ENCODE measurements at regions not wholly inside any gene's neighbourhood (a gene's known extent, or its start where the extent isn't known, plus 50 kb on each side); places are given as distances from the start of the nearest gene placed in this dataset.

DNA sequence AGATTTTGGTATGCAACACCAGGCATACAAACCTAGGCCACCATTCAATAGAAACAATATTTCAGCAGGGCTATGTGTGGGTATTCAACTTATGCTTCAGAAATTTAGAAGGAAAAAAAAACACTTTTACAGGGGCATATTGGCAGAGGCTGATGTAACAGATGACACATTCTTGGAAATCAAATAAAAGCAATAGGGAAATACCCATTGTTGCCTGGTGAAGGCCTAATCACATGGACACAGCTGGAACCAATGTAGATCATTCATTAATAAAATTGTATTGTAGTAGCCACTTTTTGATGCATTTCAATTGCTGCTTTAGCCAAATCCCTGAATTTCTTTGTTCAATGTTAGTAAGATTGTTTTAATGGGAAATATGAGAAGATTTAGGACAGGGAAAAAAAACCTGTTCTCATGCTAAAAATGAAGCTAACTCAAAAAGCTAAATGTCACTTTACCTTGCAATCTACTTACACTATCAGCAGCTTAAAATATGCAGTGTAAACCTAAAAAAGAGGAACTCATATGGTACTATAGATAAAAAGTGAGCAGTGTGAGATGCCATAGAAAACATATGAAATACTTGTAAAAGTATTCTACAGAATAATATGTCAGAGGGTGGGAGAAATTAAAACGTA lies 289.4 kb downstream of the ZEB2 start (continued):
- TF ChIP-seq, protein P1, sequence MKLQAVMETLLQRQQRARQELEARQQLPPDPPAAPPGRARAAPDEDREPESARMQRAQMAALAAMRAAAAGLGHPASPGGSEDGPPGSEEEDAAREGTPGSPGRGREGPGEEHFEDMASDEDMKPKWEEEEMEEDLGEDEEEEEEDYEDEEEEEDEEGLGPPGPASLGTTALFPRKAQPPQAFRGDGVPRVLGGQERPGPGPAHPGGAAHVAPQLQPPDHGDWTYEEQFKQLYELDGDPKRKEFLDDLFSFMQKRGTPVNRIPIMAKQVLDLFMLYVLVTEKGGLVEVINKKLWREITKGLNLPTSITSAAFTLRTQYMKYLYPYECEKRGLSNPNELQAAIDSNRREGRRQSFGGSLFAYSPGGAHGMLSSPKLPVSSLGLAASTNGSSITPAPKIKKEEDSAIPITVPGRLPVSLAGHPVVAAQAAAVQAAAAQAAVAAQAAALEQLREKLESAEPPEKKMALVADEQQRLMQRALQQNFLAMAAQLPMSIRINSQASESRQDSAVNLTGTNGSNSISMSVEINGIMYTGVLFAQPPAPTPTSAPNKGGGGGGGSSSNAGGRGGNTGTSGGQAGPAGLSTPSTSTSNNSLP (IDR thresholded peaks at IDR 0.05; ENCODE audit: borderline replicate concordance, low read depth, low read length), result peak; percentile 79; the same call in 1 of the 2 replicates
- TF ChIP-seq, protein P2, sequence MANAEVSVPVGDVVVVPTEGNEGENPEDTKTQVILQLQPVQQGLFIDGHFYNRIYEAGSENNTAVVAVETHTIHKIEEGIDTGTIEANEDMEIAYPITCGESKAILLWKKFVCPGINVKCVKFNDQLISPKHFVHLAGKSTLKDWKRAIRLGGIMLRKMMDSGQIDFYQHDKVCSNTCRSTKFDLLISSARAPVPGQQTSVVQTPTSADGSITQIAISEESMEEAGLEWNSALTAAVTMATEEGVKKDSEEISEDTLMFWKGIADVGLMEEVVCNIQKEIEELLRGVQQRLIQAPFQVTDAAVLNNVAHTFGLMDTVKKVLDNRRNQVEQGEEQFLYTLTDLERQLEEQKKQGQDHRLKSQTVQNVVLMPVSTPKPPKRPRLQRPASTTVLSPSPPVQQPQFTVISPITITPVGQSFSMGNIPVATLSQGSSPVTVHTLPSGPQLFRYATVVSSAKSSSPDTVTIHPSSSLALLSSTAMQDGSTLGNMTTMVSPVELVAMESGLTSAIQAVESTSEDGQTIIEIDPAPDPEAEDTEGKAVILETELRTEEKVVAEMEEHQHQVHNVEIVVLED (CRISPR knock-in tag; IDR thresholded peaks at IDR 0.05), result no peak
- TF ChIP-seq KHSRP (IDR thresholded peaks at IDR 0.05), result no peak
- TF ChIP-seq, protein P3, sequence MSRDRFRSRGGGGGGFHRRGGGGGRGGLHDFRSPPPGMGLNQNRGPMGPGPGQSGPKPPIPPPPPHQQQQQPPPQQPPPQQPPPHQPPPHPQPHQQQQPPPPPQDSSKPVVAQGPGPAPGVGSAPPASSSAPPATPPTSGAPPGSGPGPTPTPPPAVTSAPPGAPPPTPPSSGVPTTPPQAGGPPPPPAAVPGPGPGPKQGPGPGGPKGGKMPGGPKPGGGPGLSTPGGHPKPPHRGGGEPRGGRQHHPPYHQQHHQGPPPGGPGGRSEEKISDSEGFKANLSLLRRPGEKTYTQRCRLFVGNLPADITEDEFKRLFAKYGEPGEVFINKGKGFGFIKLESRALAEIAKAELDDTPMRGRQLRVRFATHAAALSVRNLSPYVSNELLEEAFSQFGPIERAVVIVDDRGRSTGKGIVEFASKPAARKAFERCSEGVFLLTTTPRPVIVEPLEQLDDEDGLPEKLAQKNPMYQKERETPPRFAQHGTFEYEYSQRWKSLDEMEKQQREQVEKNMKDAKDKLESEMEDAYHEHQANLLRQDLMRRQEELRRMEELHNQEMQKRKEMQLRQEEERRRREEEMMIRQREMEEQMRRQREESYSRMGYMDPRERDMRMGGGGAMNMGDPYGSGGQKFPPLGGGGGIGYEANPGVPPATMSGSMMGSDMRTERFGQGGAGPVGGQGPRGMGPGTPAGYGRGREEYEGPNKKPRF (IDR thresholded peaks at IDR 0.05; ENCODE audit: low read depth, low read length), result no peak
- TF ChIP-seq, protein P4, sequence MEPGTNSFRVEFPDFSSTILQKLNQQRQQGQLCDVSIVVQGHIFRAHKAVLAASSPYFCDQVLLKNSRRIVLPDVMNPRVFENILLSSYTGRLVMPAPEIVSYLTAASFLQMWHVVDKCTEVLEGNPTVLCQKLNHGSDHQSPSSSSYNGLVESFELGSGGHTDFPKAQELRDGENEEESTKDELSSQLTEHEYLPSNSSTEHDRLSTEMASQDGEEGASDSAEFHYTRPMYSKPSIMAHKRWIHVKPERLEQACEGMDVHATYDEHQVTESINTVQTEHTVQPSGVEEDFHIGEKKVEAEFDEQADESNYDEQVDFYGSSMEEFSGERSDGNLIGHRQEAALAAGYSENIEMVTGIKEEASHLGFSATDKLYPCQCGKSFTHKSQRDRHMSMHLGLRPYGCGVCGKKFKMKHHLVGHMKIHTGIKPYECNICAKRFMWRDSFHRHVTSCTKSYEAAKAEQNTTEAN (CRISPR knock-in tag; IDR thresholded peaks at IDR 0.05), result no peak
- no peak for TF ChIP-seq DACH1 (IDR thresholded peaks at IDR 0.05; ENCODE audit: partially characterized antibody)
- no peak for TF ChIP-seq SMAD3 (CRISPR knock-in tag; conservative IDR thresholded peaks at IDR 0.05)
- TF ChIP-seq BCL6 (CRISPR knock-in tag; IDR thresholded peaks at IDR 0.05), result no peak
- TF ChIP-seq ESRRA (IDR thresholded peaks at IDR 0.05; ENCODE audit: borderline replicate concordance, low read depth), result no peak
- TF ChIP-seq, protein P5, sequence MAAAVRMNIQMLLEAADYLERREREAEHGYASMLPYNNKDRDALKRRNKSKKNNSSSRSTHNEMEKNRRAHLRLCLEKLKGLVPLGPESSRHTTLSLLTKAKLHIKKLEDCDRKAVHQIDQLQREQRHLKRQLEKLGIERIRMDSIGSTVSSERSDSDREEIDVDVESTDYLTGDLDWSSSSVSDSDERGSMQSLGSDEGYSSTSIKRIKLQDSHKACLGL (CRISPR knock-in tag; IDR thresholded peaks at IDR 0.05; ENCODE audit: borderline replicate concordance, poor library complexity, severe bottlenecking), result no peak
- TF ChIP-seq CBX5 (IDR thresholded peaks at IDR 0.05; ENCODE audit: borderline replicate concordance, low read depth), result no peak
- peak; percentile 48 to 58; a peak in 1 of 4 replicates for TF ChIP-seq ARNT (IDR thresholded peaks at IDR 0.05)
- TF ChIP-seq NCOA1 (IDR thresholded peaks at IDR 0.05; ENCODE audit: low read depth), result peak; percentile 44; the same call in 1 of the 2 replicates
- TF ChIP-seq ESRRB (CRISPR knock-in tag; IDR thresholded peaks at IDR 0.05; ENCODE audit: borderline replicate concordance), result no peak
- TF ChIP-seq, protein P6, sequence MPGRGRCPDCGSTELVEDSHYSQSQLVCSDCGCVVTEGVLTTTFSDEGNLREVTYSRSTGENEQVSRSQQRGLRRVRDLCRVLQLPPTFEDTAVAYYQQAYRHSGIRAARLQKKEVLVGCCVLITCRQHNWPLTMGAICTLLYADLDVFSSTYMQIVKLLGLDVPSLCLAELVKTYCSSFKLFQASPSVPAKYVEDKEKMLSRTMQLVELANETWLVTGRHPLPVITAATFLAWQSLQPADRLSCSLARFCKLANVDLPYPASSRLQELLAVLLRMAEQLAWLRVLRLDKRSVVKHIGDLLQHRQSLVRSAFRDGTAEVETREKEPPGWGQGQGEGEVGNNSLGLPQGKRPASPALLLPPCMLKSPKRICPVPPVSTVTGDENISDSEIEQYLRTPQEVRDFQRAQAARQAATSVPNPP (IDR thresholded peaks at IDR 0.05; ENCODE audit: borderline replicate concordance, insufficient read depth, insufficient read length), result no peak
